ENCODE measurements at regions not wholly inside any gene's neighbourhood (a gene's known extent, or its start where the extent isn't known, plus 50 kb on each side); places are given as distances from the start of the nearest gene placed in this dataset.

GRCh38 chr7:41054960-41055661 is 647.8 kb downstream of the INHBA start:
- H3K36me3 ChIP-seq (ENCODE audit: control insufficient read depth, insufficient read depth, low read length): no peaks in the 10 kb centered on the region
- DNase-seq (ENCODE audit: low read depth): no peak
- H3K27me3 ChIP-seq (ENCODE audit: control insufficient read depth, insufficient read depth, low read length): peaks cover 2% of the 10 kb centered on the region
- no peak overlapping the region for H3K4me3 ChIP-seq (ENCODE audit: low read depth, low read length)
- TF ChIP-seq CTCF (IDR thresholded peaks at IDR 0.05; ENCODE audit: insufficient read depth, low read length, poor library complexity, severe bottlenecking): no peak

GRCh38 chr7:41053820-41054219 is 649.1 kb downstream of the INHBA start:
- Histone ChIP-seq H3K4me3 (ENCODE audit: low read depth, low read length) (no peak overlapping the region), H3K27me3 (ENCODE audit: control insufficient read depth, insufficient read depth, low read length) (peaks cover 2% of the 10 kb centered on the region), H3K36me3 (ENCODE audit: control insufficient read depth, insufficient read depth, low read length) (no peaks in the 10 kb centered on the region)
- no peak for DNase-seq (ENCODE audit: low read depth)
- no peak for TF ChIP-seq CTCF (IDR thresholded peaks at IDR 0.05; ENCODE audit: insufficient read depth, low read length, poor library complexity, severe bottlenecking)

- H3K36me3 ChIP-seq (ENCODE audit: control insufficient read depth, insufficient read depth, low read length): no peaks in the 10 kb centered on the region
- no peak overlapping the region for H3K4me3 ChIP-seq (ENCODE audit: low read depth, low read length)
- H3K27me3 ChIP-seq (ENCODE audit: control insufficient read depth, insufficient read depth, low read length): peaks cover 2% of the 10 kb centered on the region
- no peak for TF ChIP-seq CTCF (IDR thresholded peaks at IDR 0.05; ENCODE audit: insufficient read depth, low read length, poor library complexity, severe bottlenecking)
- DNase-seq (ENCODE audit: low read depth): no peak
Observed at GRCh38 chr7:41052736-41053135, 650.2 kb downstream of the INHBA start.

GRCh38 chr7:41052201-41052600 is 650.7 kb downstream of the INHBA start:
- DNase-seq (ENCODE audit: low read depth): no peak
- H3K27me3 ChIP-seq (ENCODE audit: control insufficient read depth, insufficient read depth, low read length): peaks cover 2% of the 10 kb centered on the region
- H3K4me3 ChIP-seq (ENCODE audit: low read depth, low read length): no peak overlapping the region
- H3K36me3 ChIP-seq (ENCODE audit: control insufficient read depth, insufficient read depth, low read length): no peaks in the 10 kb centered on the region
- TF ChIP-seq CTCF (IDR thresholded peaks at IDR 0.05; ENCODE audit: insufficient read depth, low read length, poor library complexity, severe bottlenecking): no peak

GRCh38 chr7:41051535-41051934 is 651.4 kb downstream of the INHBA start:
- Histone ChIP-seq H3K36me3 (ENCODE audit: control insufficient read depth, insufficient read depth, low read length) (no peaks in the 10 kb centered on the region), H3K4me3 (ENCODE audit: low read depth, low read length) (no peak overlapping the region), H3K27me3 (ENCODE audit: control insufficient read depth, insufficient read depth, low read length) (peaks cover 2% of the 10 kb centered on the region)
- no peak for DNase-seq (ENCODE audit: low read depth)
- TF ChIP-seq CTCF (IDR thresholded peaks at IDR 0.05; ENCODE audit: insufficient read depth, low read length, poor library complexity, severe bottlenecking): no peak

- TF ChIP-seq CTCF (IDR thresholded peaks at IDR 0.05; ENCODE audit: insufficient read depth, low read length, poor library complexity, severe bottlenecking): no peak
- no peak for DNase-seq (ENCODE audit: low read depth)
- H3K36me3 ChIP-seq (ENCODE audit: control insufficient read depth, insufficient read depth, low read length): no peaks in the 10 kb centered on the region
- no peak overlapping the region for H3K4me3 ChIP-seq (ENCODE audit: low read depth, low read length)
- H3K27me3 ChIP-seq (ENCODE audit: control insufficient read depth, insufficient read depth, low read length): peaks cover 2% of the 10 kb centered on the region
Observed at GRCh38 chr7:41051062-41051461, 651.8 kb downstream of the INHBA start.

Data from kidney epithelial cell (primary cell).